GM12878 (cell line): ENCODE measurements at regions not wholly inside any gene's neighbourhood (a gene's known extent, or its start where the extent isn't known, plus 50 kb on each side); places are given as distances from the start of the nearest gene placed in this dataset.

Experiments
- ATAC-seq: fragments of 200-7000 bp; cut with Tn5 transposase; 3 replicates; pipeline ENCODE4 v1.9.1; 2020; ENCODE audit warnings: mild to moderate bottlenecking, moderate library complexity
- BruUV-seq: library from RNA; stranded (reverse); fragments of 400-500 nt; replicated peaks from 2 replicates; lab custom pipeline; 2021; lab: Mats Ljungman, UMichigan
- CTCF ChIA-PET: fragments of 300-600 bp; sonication (Branson Sonifier 250); formaldehyde crosslinking; extraction: SDS; loops from one replicate; lab custom pipeline; 2021; ENCODE audit warnings: inconsistent platforms; lab: Yijun Ruan, JAX
- POLR2A ChIA-PET: fragments of 350-600 bp; formaldehyde crosslinking; extraction: SDS; loops from one replicate; lab custom pipeline; 2021; ENCODE audit warnings: inconsistent platforms; lab: Charles Lee
- RAD21 ChIA-PET: fragments of 300-600 bp; sonication (Branson Sonifier 250); formaldehyde crosslinking; loops from one replicate; lab custom pipeline; 2023; ENCODE audit warnings: antibody characterized with exemption; ENCODE audit not compliant: unreplicated experiment; lab: Charles Lee
- SMC1A ChIA-PET: fragments of 300-600 bp; sonication (Branson Sonifier 250); formaldehyde crosslinking; loops from one replicate; lab custom pipeline; 2023; ENCODE audit not compliant: unreplicated experiment, uncharacterized antibody; lab: Charles Lee
- DNase-seq: peaks from one replicate; pipeline ENCODE4 v3.0.0-alpha.2; 2011; ENCODE audit warnings: low read depth, low spot score
- FAIRE-seq: peaks from 3 replicates; lab custom pipeline; 2011; peaks lifted over from hg19 to GRCh38; lab: Jason Lieb, UNC
- H2AFZ ChIP-seq: 2 replicates; pipeline ENCODE4 v1.6.0; 2011; ENCODE audit warnings: low read depth, low read length, control low read depth; ENCODE audit not compliant: control insufficient read depth
- H3K27ac ChIP-seq: 2 replicates; pipeline ENCODE4 v1.5.1; 2011; ENCODE audit warnings: control low read depth; ENCODE audit not compliant: control insufficient read depth, insufficient read depth
- H3K27me3 ChIP-seq, 2 experiments: replicated peaks in 1 of 2; 2 replicates each; pipeline versions ENCODE4 v1.6.0 to v1.6.1; 2011; ENCODE audit warnings: low read length in 1 of 2; ENCODE audit not compliant: control insufficient read depth in 2 of 2, insufficient read depth in 2 of 2
- H3K36me3 ChIP-seq, 2 experiments: 2 replicates each; pipeline ENCODE4 v1.5.1; 2011; ENCODE audit warnings: low read length in 1 of 2; ENCODE audit not compliant: control insufficient read depth in 2 of 2, insufficient read depth in 2 of 2
- H3K4me1 ChIP-seq: 2 replicates; pipeline ENCODE4 v1.6.1; 2011; ENCODE audit warnings: mild to moderate bottlenecking, low read length, moderate library complexity, mixed read lengths; ENCODE audit not compliant: control insufficient read depth, insufficient read depth
- H3K4me2 ChIP-seq: 2 replicates; pipeline ENCODE4 v1.6.0; 2011; ENCODE audit warnings: control low read depth; ENCODE audit not compliant: control insufficient read depth, insufficient read depth
- H3K4me3 ChIP-seq: fragments of 200-600 bp; sonication (generic); 2 replicates; pipeline ENCODE4 v1.5.1; 2016
- H3K79me2 ChIP-seq: 2 replicates; pipeline ENCODE4 v1.6.0; 2011; ENCODE audit warnings: low read length; ENCODE audit not compliant: control insufficient read depth, insufficient read depth
- H3K9ac ChIP-seq: 2 replicates; pipeline ENCODE4 v1.8.0; 2011; ENCODE audit warnings: low read length, control low read depth, mixed read lengths; ENCODE audit not compliant: control insufficient read depth, insufficient read depth
- H3K9me3 ChIP-seq: replicated peaks from 3 replicates; pipeline ENCODE4 v1.5.1; 2011; ENCODE audit warnings: mild to moderate bottlenecking, low read length; ENCODE audit not compliant: control insufficient read depth, insufficient read depth
- H4K20me1 ChIP-seq: 2 replicates; pipeline ENCODE4 v1.6.0; 2011; ENCODE audit not compliant: control insufficient read depth, insufficient read depth
- ASH2L ChIP-seq: fragments of 300-600, 200-600 bp; sonication (generic); IDR thresholded peaks from 2 replicates; pipeline ENCODE4 v1.6.1; 2017; ENCODE audit warnings: low read depth, mild to moderate bottlenecking, borderline replicate concordance
- BACH1 ChIP-seq: fragments of 450-650 bp; IDR thresholded peaks from 2 replicates; pipeline ENCODE4 v1.6.1; 2017; ENCODE audit warnings: mild to moderate bottlenecking, borderline replicate concordance
- BCL11A ChIP-seq: IDR thresholded peaks from 2 replicates; pipeline ENCODE4 v1.6.1; 2011; ENCODE audit warnings: low read depth, low read length
- BCLAF1 ChIP-seq: fragments of 450-650 bp; IDR thresholded peaks from 2 replicates; pipeline ENCODE4 v1.6.1; 2017; ENCODE audit warnings: antibody characterized with exemption, mild to moderate bottlenecking, moderate library complexity
- BHLHE40 ChIP-seq, 2 experiments: fragments of 450-650 bp in 1 of 2; IDR thresholded peaks; 2 replicates each; pipeline ENCODE4 v1.6.1; 2011 to 2017; ENCODE audit warnings: low read depth in 2 of 2, borderline replicate concordance in 1 of 2, improper control_type of control experiment in 1 of 2, low read length in 1 of 2, mild to moderate bottlenecking in 1 of 2
- BRCA1 ChIP-seq: IDR thresholded peaks from 2 replicates; pipeline ENCODE4 v1.6.1; 2011; ENCODE audit warnings: low read depth, low read length, improper control_type of control experiment
- CHD2 ChIP-seq: IDR thresholded peaks from 2 replicates; pipeline ENCODE4 v1.6.1; 2011; ENCODE audit warnings: low read depth, low read length, improper control_type of control experiment, borderline replicate concordance
- EP300 ChIP-seq, 2 experiments: fragments of 150-350 bp in 1 of 2; IDR thresholded peaks; 2 replicates each; pipeline ENCODE4 v1.6.1; 2011 to 2012; ENCODE audit warnings: low read depth in 2 of 2, low read length in 2 of 2, borderline replicate concordance in 1 of 2, improper control_type of control experiment in 1 of 2, inconsistent platforms in 1 of 2; ENCODE audit not compliant: control insufficient read depth in 1 of 2
- FOXM1 ChIP-seq: IDR thresholded peaks from 2 replicates; pipeline ENCODE4 v1.6.1; 2012; ENCODE audit warnings: low read depth, mild to moderate bottlenecking, inconsistent platforms, low read length, moderate library complexity
- HDAC2 ChIP-seq: fragments of 200-600 bp; sonication (generic); IDR thresholded peaks from 2 replicates; pipeline ENCODE4 v1.6.1; 2017
- KLF5 ChIP-seq: fragments of 450-650 bp; IDR thresholded peaks from 2 replicates; pipeline ENCODE4 v1.6.1; 2014; ENCODE audit warnings: mild to moderate bottlenecking; ENCODE audit not compliant: partially characterized antibody
- NFIC ChIP-seq: IDR thresholded peaks from 2 replicates; pipeline ENCODE4 v1.6.1; 2012; ENCODE audit warnings: low read depth, mild to moderate bottlenecking, inconsistent platforms, low read length, moderate library complexity
- NR2C2 ChIP-seq: IDR thresholded peaks from 2 replicates; pipeline ENCODE4 v1.6.1; 2011; ENCODE audit warnings: borderline replicate concordance, low read depth; ENCODE audit not compliant: control insufficient read depth, insufficient read length
- PKNOX1 ChIP-seq: fragments of 450-650 bp; IDR thresholded peaks from 2 replicates; pipeline ENCODE4 v1.6.1; 2016; ENCODE audit warnings: mild to moderate bottlenecking
- TAF1 ChIP-seq: IDR thresholded peaks from 2 replicates; pipeline ENCODE4 v1.6.1; 2011; ENCODE audit warnings: mild to moderate bottlenecking, low read depth, low read length, borderline replicate concordance
- WGBS: methylation state at CpG from one replicate; pipeline ENCODE4 v1.1.6; 2016; ENCODE audit warnings: low lambda C conversion rate; ENCODE audit not compliant: insufficient replicate concordance, insufficient coverage; ENCODE audit errors: missing lambda C conversion rate; 5-methylcytosine and 5-hydroxymethylcytosine counted together
- in situ Hi-C: fragments of 300-500 bp; cut with MboI; formaldehyde crosslinking; loops from 9 replicates; pipeline ENCODE4 v1.14.3; 2018; ENCODE audit warnings: mixed read lengths
- intact Hi-C: fragments of 100-400 bp; cut with micrococcal nuclease; formaldehyde crosslinking; loops from one replicate; pipeline ENCODE4 v1.14.2; 2022; ENCODE audit not compliant: unreplicated experiment

- ATAC-seq: no peak
- ChIA-PET SMC1A (interaction anchor here (0.9 kb wide), 1 partner anchor 107 kb away, joined by 3 read pairs; no protein-coding TSS in a partner anchor), CTCF (interaction anchor here (1.3 kb wide), 1 partner anchor 519 kb away, joined by 3 read pairs; no protein-coding TSS in a partner anchor), RAD21 (no interaction called here), POLR2A (no interaction called here)
- Histone ChIP-seq H3K4me3 (no peak overlapping the region), H2AFZ (no peak overlapping the region), H3K9ac (no peak overlapping the region), H4K20me1 (no peaks in the 10 kb centered on the region), H3K36me3 (no peaks in the 10 kb centered on the region), H3K27me3 (no peaks in the 10 kb centered on the region), H3K79me2 (no peaks in the 10 kb centered on the region), H3K27ac (no peak overlapping the region), H3K9me3 (no peaks in the 10 kb centered on the region), H3K4me1 (no peaks in the 10 kb centered on the region), H3K4me2 (no peak overlapping the region)
- WGBS: 46% methylated on average over 2 of the region's 2 CpGs
- intact Hi-C loops (no loop called here), in situ Hi-C loops (no loop called here)
- no TSS peak for BruUV-seq
- FAIRE-seq: no peak
- no peak for DNase-seq
- TF ChIP-seq KLF5: no peak
- TF ChIP-seq EP300 (IDR thresholded peaks at IDR 0.05; ENCODE audit: borderline replicate concordance in 1 of 2, control insufficient read depth in 1 of 2, low read depth in 2 of 2, low read length in 2 of 2): no peak
- no peak for TF ChIP-seq PKNOX1
- no peak for TF ChIP-seq NFIC
- TF ChIP-seq BHLHE40 (IDR thresholded peaks at IDR 0.05; ENCODE audit: borderline replicate concordance in 1 of 2, low read depth in 2 of 2, low read length in 1 of 2): no peak
- no peak for TF ChIP-seq CHD2
- no peak for TF ChIP-seq HDAC2
- no peak for TF ChIP-seq TAF1
- no peak for TF ChIP-seq BCL11A
- no peak for TF ChIP-seq FOXM1
- TF ChIP-seq ASH2L: no peak
- no peak for TF ChIP-seq BCLAF1
- no peak for TF ChIP-seq NR2C2
- no peak for TF ChIP-seq BACH1
- TF ChIP-seq BRCA1: no peak
These were observed 106.3 kb downstream of the TNFSF13B start for GRCh38 chr13:108375772-108376171.
